ENCODE measurements at regions not wholly inside any gene's neighbourhood (a gene's known extent, or its start where the extent isn't known, plus 50 kb on each side); places are given as distances from the start of the nearest gene placed in this dataset.

DNA sequence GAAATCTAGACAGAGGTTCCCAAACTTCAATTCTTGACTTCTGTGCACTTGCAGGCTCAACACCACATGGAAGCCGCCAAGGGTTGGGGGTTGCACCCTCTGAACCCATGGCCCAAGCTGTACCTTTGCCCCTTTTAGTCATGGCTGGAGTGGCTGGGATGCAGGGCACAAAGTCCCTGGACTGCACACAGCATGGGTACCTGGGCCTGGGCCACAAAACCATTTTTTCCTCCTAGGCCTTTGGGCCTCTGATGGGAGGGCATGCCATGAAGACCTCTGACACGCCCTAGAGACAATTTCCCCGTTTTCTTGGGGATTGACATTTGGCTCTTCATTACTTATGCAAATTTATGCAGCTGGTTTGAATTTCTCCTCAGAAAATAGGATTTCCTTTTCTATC lies 342.0 kb downstream of the TPBG start (continued):
- TF ChIP-seq, protein P1, sequence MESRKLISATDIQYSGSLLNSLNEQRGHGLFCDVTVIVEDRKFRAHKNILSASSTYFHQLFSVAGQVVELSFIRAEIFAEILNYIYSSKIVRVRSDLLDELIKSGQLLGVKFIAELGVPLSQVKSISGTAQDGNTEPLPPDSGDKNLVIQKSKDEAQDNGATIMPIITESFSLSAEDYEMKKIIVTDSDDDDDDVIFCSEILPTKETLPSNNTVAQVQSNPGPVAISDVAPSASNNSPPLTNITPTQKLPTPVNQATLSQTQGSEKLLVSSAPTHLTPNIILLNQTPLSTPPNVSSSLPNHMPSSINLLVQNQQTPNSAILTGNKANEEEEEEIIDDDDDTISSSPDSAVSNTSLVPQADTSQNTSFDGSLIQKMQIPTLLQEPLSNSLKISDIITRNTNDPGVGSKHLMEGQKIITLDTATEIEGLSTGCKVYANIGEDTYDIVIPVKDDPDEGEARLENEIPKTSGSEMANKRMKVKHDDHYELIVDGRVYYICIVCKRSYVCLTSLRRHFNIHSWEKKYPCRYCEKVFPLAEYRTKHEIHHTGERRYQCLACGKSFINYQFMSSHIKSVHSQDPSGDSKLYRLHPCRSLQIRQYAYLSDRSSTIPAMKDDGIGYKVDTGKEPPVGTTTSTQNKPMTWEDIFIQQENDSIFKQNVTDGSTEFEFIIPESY (IDR thresholded peaks at IDR 0.05; ENCODE audit: extremely low read depth, insufficient replicate concordance, low read length) = no peak
- TF ChIP-seq EZH2phosphoT487 (IDR thresholded peaks at IDR 0.05; ENCODE audit: borderline replicate concordance) = no peak

DNA sequence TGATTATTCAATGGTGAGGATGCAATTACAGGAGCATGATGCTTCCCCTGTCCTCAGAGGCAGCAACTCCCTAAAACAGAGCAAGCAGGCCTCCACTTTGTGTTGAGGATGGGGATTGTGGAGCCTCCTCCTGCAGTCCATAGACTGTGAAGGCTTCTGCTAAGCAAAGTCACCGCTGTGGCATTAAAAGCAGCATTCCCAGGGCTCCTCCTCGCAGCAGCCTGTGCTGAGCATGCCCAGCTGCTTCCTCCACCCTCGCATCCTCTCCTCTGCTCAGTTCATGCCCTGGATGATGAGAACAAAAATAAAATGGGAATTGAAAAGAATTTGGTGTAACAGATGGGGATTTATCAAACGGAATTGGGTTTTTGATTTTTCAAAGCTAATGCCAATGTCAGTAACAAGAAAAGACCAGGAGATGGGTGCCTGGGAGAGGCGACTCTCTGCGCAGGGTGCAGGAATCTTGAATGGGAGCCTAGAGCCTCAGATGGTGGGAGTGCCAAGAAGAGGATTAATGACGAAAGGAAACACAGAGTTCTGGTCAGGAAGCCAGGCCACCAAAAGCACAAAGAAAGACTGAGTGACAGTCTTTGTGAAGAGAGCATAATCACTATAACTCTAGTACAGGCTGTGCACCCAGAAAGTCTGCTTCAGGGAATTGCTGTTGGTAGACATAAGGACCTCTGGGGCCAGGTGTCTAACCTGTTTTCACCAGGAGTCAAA lies 347.6 kb downstream of the TPBG start:
- intact Hi-C loops (cut with micrococcal nuclease) = loop anchor here (5.0 kb wide), 1 partner anchor 454 kb away; no protein-coding TSS in a partner anchor
- no peaks in the 10 kb centered on the region for H3K4me1 ChIP-seq (ENCODE audit: control insufficient read depth in 1 of 2, insufficient read depth in 2 of 2, low read length in 2 of 2)
- no peaks in the 10 kb centered on the region for H3K9me2 ChIP-seq (ENCODE audit: insufficient read depth)
- no peak for ATAC-seq
- no peaks in the 10 kb centered on the region for H3K27me3 ChIP-seq (ENCODE audit: insufficient read depth, low read length)
- no TSS peak for BruUV-seq (replicated peaks)
- H3K4me2 ChIP-seq (ENCODE audit: low read length) = no peak overlapping the region
- H2AFZ ChIP-seq (ENCODE audit: low read depth, low read length, poor library complexity, severe bottlenecking) = no peak overlapping the region
- no peaks in the 10 kb centered on the region for H3K79me2 ChIP-seq (ENCODE audit: insufficient read depth, low read length)
- DNase-seq (ENCODE audit: low read depth, low spot score) = no peak
- no peaks in the 10 kb centered on the region for H3K36me3 ChIP-seq (ENCODE audit: control insufficient read depth in 1 of 2, insufficient read depth in 2 of 2, low read length in 2 of 2)
- no peak overlapping the region for H3K4me3 ChIP-seq (replicated peaks in 1 of 2; ENCODE audit: low read depth in 1 of 2, low read length in 2 of 2)
- RAD21 ChIA-PET (ENCODE audit: low non-redundant PET in 1 of 2, low total read pairs in 2 of 2, uncharacterized antibody in 2 of 2, unreplicated experiment in 2 of 2) = no interaction called here
- CTCF ChIA-PET = interaction anchor here (2.0 kb wide), 1 partner anchor 13 kb away, joined by 7 read pairs; no protein-coding TSS in a partner anchor
- no peak overlapping the region for H3K9ac ChIP-seq (ENCODE audit: low read length)
- H3K27ac ChIP-seq (ENCODE audit: low read depth, low read length) = no peak overlapping the region
- no peak for TF ChIP-seq ELF1 (IDR thresholded peaks at IDR 0.05; ENCODE audit: borderline replicate concordance, low read depth)
- TF ChIP-seq FOSL1 (IDR thresholded peaks at IDR 0.05; ENCODE audit: low read depth) = no peak
- TF ChIP-seq, protein P2, sequence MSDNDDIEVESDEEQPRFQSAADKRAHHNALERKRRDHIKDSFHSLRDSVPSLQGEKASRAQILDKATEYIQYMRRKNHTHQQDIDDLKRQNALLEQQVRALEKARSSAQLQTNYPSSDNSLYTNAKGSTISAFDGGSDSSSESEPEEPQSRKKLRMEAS (IDR thresholded peaks at IDR 0.05) = no peak
- no peak for TF ChIP-seq POLR2A (IDR thresholded peaks at IDR 0.05; ENCODE audit: borderline replicate concordance, extremely low read depth, insufficient read depth, insufficient read length)
- TF ChIP-seq JUND (IDR thresholded peaks at IDR 0.05) = no peak
- POLR2A ChIA-PET = no interaction called here
- H4K20me1 ChIP-seq (ENCODE audit: insufficient read depth) = no peaks in the 10 kb centered on the region
- H3K9me3 ChIP-seq (ENCODE audit: control insufficient read depth in 1 of 2, insufficient read depth in 1 of 2, low read depth in 1 of 2, low read length in 2 of 2) = no peaks in the 10 kb centered on the region
